ENCODE measurements at regions not wholly inside any gene's neighbourhood (a gene's known extent, or its start where the extent isn't known, plus 50 kb on each side); places are given as distances from the start of the nearest gene placed in this dataset.

DNA sequence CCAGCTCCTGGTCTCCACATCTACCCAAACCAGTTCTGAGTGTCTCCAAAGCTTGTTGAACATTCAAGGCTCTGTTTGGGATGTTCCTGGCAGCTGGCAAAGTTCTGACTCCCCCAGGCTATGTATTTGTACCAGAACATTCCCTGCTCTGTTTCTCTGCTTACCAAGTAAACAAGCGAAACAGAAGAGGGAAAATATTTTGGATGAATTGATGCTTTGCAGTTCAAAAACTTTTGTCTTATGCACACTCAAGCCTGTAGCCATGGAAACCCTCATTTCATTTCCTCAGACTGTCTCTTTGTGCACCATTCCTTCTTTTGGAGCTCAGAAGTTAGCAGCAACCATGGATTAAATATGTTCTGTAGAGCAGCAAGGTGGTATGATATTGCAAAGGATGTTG is 145.8 kb downstream of the ACTL7B start:
- DNase-seq: no peak

DNA sequence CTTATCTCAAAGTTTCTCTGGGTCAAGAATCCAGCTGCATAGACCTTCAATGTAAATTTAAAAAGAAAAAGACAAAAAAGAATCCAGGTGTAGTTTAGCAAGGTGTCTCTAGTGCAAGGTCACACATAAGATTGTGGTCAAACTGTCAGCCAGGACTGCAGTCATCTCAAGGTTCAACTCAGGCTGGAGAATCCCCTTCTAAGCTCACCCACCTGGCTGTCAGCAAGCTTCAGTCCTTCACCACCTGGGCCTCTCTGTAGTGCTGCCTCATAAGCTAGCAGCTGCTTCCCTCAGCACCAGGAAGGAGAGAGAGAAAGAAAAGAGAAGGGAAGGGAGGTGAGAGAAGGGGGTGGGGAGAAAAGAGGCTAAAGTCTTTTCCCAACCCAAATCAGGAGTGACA is 146.7 kb downstream of the ACTL7B start:
- DNase-seq: no peak

GRCh38 chr9:108708448-108708847 is 147.3 kb downstream of the ACTL7B start:
- DNase-seq: no peak

- no peak for DNase-seq
Measured at GRCh38 chr9:108707120-108707519, 148.7 kb downstream of the ACTL7B start.

- no peak for DNase-seq
Measured at GRCh38 chr9:108704156-108704852, 151.5 kb downstream of the ACTL7B start.

DNA sequence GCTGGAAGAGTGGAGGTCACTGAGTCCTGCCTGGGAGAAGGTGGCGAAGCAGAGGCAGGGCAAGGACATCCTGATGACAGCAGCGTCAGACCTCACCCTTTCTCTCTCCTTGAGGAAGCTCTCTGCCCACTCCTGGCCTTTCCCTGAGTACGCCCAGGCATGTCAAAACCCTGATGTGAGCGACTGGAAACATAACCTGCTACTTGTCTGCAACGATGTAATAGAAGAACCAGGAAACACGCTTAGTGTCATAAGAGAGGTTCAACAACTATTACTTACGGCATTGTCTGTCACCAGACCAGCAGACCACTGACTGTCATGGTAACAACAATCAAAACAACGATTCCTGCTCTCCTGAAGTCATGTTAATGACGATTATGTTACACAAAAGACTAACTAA is 152.4 kb downstream of the ACTL7B start:
- no peak for DNase-seq

DNA sequence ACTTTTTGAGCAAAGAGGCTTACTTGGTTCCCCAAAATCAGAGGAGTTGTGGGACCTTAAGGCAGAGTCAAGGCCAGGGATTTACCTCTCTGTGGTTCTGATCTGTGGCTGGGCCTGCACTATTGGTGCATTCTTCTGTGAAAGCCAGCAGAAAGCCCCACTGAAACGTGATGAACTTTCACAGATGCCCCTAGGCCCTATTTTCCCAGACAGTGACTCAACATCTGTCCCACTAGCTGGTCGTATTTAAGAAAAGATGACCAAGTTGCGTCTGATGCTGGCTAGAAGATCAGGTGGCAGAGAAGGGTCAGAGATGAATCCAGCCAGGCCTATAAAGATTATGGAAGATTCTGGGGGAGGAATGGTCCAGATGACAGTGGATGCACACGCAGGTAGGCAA is 153.1 kb downstream of the ACTL7B start:
- DNase-seq: no peak

GRCh38 chr9:108698801-108699200 is 157.0 kb downstream of the ACTL7B start:
- DNase-seq: no peak

- DNase-seq: no peak
Measured at GRCh38 chr9:108698231-108698630, 157.6 kb downstream of the ACTL7B start.

DNA sequence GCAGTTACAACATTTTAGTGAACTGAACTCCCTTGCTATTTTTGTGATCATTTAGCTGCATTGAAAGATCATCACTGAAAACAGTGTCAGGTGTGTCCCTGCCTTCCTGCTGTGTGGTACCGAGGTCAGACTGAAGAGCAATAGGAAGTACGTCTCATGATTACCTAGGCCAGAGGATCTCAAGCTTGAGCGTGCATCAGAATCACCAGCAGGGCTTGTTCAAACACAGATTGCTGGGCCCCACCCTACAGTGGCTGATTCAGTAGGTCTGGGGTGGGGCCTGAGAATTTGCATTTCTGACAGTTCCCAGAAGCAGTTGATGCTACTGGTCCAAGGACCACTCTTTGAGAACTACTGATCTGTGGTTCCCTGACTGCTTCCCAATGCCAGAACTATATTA is 159.6 kb downstream of the ACTL7B start:
- DNase-seq: no peak

DNA sequence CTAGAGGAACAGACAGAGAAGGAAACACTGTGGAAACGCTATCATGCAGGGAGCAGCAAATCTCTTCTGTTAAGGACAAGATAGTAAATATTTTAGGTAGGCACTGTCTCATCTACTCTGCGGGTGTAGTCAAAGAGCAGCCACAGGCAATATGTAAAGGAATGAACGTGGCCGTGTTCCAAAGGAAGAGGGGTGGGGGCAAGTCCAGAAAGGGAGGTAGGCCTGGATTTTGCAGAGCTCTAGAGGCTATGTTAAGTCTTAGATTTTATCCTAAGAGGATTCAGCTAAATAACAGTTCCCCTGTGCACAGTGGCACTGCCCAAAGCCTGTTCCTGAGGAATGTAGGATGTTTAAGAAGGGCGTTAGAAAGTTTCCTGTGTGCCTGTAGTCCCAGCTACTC is 161.6 kb downstream of the ACTL7B start:
- DNase-seq: no peak

DNA sequence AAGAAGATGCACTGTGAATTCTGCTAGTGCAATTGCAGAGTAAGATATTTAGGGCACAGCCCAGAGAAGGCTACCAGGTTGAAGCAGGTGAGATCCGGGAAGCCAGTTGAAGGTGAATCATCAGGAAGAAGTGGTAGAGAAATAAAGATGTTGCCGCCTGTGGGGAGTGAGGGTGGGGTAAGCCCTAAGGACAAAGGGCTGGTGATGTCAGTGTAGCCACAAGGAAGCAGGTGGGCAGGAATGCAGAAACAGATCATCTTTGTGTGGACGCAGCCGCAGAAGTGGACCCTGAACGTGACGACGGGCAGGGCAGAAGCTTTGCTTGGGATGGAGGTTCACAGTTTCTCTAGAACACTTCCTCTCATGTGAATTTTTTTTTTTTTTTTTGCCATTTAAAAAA is 164.2 kb downstream of the ACTL7B start:
- no peak for DNase-seq

DNA sequence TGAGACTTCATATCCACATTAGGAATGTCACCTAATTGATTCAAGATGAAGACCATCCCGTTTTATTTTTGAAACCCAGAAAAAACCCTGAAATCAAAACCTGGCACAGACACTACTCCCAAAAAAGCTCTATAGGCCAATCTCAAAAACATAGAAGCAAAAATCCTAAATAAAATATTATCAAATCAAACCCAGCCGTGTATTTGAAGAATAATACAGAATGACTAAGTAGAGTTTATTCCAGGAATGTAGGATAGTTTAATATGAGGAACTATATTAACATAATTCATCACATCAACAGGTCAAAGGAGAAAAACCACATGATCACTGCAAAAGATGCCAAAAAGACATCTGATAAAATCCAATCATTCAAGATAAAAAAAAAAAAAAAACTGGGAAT is 167.1 kb downstream of the ACTL7B start:
- DNase-seq: no peak

GRCh38 chr9:108688051-108688450 is 167.7 kb downstream of the ACTL7B start:
- no peak for DNase-seq

GRCh38 chr9:108687006-108687987 is 168.5 kb downstream of the ACTL7B start:
- peak; percentile 76 for DNase-seq

GRCh38 chr9:108684288-108685025 is 171.3 kb downstream of the ACTL7B start:
- no peak for DNase-seq

GRCh38 chr9:108683245-108683644 is 172.5 kb downstream of the ACTL7B start:
- DNase-seq: no peak

DNA sequence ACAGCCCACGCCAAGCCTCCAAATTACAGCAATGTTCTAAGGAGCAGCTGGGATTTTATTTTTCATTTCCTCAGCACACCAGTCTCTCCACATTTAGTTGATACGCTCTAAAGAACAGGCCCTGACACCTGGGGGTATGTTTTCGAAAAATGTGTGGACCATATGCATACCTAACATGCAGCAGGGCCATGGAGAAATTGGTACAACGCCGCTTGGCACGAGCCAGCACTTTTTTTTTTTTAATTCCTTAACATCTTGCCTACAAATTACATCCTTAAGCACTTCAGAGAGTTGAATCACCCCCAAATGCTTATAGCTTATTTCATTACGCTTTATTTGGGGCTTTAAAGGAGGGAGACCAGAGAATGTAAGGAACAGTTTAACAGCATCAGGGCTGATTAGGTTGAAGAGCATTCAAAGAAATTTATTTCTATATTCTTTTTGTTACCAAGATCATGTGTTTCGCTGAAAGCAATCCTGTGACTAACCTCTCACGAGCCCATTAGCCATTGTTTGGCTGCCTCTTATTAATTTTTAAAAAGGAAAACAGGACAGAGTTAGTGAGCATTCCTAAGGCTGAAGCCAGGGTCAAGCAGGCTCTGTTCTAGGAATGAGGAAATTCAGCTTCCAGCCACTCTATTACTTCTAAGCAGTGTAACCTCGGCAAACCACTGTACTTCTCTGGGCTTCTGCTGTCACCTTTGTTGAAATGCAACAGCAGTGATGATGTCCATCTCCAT is 173.8 kb downstream of the ACTL7B start:
- no peak for DNase-seq

- no peak for DNase-seq
Measured at GRCh38 chr9:108680946-108681345, 174.8 kb downstream of the ACTL7B start.

DNA sequence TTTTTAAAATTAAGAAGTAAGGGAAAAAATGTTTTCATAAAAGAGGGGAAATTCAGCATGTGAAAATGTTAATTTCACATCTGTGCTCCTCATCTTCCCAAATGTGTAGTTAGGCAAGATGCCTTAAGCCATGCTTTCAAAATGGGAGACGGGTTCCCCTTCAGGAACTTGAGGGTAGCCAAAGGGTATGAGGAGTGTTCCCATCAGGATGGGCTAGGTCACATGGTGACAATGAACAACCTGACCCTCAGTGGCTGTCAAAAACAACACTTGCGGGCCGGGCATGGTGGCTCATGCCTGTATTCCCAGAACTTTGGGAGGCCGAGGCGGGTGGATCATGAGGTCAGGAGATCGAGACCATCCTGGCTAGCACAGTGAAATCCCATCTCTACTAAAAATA is 178.0 kb downstream of the ACTL7B start:
- DNase-seq: no peak

DNA sequence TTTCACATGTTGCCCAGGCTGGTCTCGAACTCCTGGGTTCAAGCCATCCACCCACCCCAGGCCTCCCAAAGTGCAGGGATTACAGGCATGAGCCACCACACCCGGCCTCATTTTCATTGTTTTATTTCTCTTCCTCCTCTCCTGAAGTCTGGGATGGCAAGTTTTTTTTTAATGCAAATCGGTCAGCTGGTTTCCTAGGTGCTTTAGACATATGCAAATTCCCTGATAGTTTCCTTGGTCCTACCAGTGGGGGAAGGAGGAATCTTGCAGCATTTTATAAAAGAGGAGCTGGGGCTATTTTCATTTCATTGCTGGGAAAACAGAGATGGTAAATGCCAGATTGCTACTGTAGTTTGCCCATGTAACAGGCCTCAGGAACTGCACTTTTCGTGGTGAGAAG is 179.4 kb downstream of the ACTL7B start:
- DNase-seq: no peak

DNA sequence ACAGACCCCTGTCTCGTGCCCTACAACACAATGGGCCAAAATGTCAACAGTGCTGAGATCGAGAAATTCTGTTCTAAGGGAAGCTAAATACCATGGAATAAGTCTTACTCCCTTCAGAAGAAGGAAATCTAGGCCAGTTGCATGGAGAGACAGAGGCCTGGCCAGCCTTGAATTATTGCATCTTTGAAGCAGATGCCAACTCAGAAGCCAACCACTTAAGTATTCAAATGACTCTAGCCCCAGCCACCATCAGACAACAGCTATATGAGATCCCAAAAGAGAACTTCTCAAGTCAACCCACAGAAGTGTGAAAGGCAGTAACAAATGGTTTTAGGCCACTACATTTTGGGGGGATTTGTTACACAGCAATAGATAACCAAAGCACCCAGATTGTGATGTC is 180.1 kb downstream of the ACTL7B start:
- no peak for DNase-seq
